ENCODE measurements at regions not wholly inside any gene's neighbourhood (a gene's known extent, or its start where the extent isn't known, plus 50 kb on each side); places are given as distances from the start of the nearest gene placed in this dataset.

GRCh38 chr20:4600308-4601014 lies 85.8 kb upstream of the PRNP start:
- DNase-seq (ENCODE audit: low read depth): no peak

- DNase-seq (ENCODE audit: low read depth): no peak
These were observed 89.0 kb upstream of the PRNP start for GRCh38 chr20:4597215-4597614.

GRCh38 chr20:4593149-4593525 lies 93.1 kb upstream of the PRNP start:
- no peak for DNase-seq (ENCODE audit: low read depth)

- DNase-seq (ENCODE audit: low read depth): peak; percentile 87
These were observed 93.7 kb upstream of the PRNP start for GRCh38 chr20:4592316-4593148.

- DNase-seq (ENCODE audit: low read depth): no peak
These were observed 94.3 kb upstream of the PRNP start for GRCh38 chr20:4591975-4592315.

- no peak for DNase-seq (ENCODE audit: low read depth)
These were observed 100.5 kb upstream of the PRNP start for GRCh38 chr20:4585758-4586157.

GRCh38 chr20:4585104-4585753 lies 101.0 kb upstream of the PRNP start:
- peak; percentile 97 for DNase-seq (ENCODE audit: low read depth)

- DNase-seq (ENCODE audit: low read depth): peak; percentile 46
These were observed 101.7 kb upstream of the PRNP start for GRCh38 chr20:4584510-4584909.

GRCh38 chr20:4581838-4582237 lies 104.4 kb upstream of the PRNP start:
- DNase-seq (ENCODE audit: low read depth): no peak

GRCh38 chr20:4578375-4578774 lies 107.9 kb upstream of the PRNP start:
- DNase-seq (ENCODE audit: low read depth): no peak

- no peak for DNase-seq (ENCODE audit: low read depth)
These were observed 111.9 kb upstream of the PRNP start for GRCh38 chr20:4574356-4574690.

- DNase-seq (ENCODE audit: low read depth): peak; percentile 100
These were observed 112.5 kb upstream of the PRNP start for GRCh38 chr20:4573564-4574355.

GRCh38 chr20:4571759-4572531 lies 114.3 kb upstream of the PRNP start:
- DNase-seq (ENCODE audit: low read depth): peak; percentile 53

- DNase-seq (ENCODE audit: low read depth): no peak
These were observed 116.4 kb upstream of the PRNP start for GRCh38 chr20:4569865-4570264.

- no peak for DNase-seq (ENCODE audit: low read depth)
These were observed 117.2 kb upstream of the PRNP start for GRCh38 chr20:4569092-4569491.

GRCh38 chr20:4568361-4568959 lies 117.8 kb upstream of the PRNP start:
- DNase-seq (ENCODE audit: low read depth): no peak

- DNase-seq (ENCODE audit: low read depth): no peak
These were observed 119.1 kb upstream of the PRNP start for GRCh38 chr20:4567170-4567569.

- peak; percentile 75 for DNase-seq (ENCODE audit: low read depth)
These were observed 122.7 kb upstream of the PRNP start for GRCh38 chr20:4563534-4563933.

- peak; percentile 86 for DNase-seq (ENCODE audit: low read depth)
These were observed 123.2 kb upstream of the PRNP start for GRCh38 chr20:4563031-4563430.

GRCh38 chr20:4560667-4561066 lies 125.6 kb upstream of the PRNP start:
- peak; percentile 85 for DNase-seq (ENCODE audit: low read depth)

GRCh38 chr20:4559906-4560305 lies 126.3 kb upstream of the PRNP start:
- peak; percentile 79 for DNase-seq (ENCODE audit: low read depth)
